Left lobe of liver (tissue), 2 donors: ENCODE measurements at regions not wholly inside any gene's neighbourhood (a gene's known extent, or its start where the extent isn't known, plus 50 kb on each side); places are given as distances from the start of the nearest gene placed in this dataset.
A peak's percentile ranks its signal among the peaks of the same experiment; 100 is the strongest.
"Not testable (repeated sequence)": the region's sequence is repeated elsewhere in the genome, so short reads cannot be mapped to it uniquely, and the experiment has no call there.

ENCODE experiments used
- ATAC-seq: fragments of 200-7000 bp; cut with Tn5 transposase; one replicate; pipeline ENCODE4 v1.9.1; 2020; ENCODE audit warnings: mild to moderate bottlenecking, moderate library complexity
- DNase-seq: peaks from one replicate; pipeline ENCODE4 v3.0.0-alpha.2; 2020; ENCODE audit warnings: low spot score
- donor health status: DM: no; HTN: no; CAD: no; lungs with moderate emphysema.
- donor health status: DM: no; HTN: yes; CAD: no.

DNA sequence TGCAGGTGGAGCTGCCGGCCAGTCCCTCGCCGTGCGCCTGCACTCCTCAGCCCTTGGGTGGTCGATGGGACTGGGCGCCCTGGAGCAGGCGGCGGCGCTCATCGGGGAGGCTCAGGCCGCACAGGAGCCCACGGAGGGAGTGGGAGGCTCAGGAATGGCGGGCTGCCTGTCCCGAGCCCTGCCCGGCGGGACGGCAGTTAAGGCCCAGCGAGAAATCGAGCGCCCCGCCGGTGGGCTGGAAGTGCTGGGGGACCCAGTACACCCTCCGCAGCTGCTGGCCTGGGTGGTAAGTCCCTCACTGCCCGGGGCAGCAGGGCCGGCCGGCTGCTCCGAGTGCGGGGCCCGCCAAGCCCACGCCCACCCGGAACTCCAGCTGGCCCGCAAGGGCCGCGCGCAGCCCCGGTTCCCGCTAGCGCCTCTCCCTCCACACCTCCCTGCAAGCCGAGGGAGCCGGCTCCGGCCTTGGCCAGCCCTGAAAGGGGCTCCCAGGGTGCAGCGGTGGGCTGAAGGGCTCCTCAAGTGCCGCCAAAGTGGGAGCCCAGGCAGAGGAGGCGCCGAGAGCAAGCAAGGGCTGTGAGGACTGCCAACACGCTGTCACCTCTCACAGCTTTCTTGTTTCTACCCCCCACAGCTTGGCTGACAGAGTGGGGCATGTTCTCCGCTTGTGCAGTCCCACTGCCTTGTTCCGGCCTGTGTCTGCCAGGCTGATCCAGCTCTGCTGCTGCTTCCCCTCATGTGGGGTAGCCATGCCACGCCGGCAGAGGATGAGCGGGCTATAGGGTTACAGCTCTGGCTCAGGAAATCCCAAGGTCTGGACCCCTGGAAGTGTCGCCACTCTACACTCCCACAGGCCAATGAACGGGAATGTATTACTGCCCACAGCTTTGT is 886.7 kb downstream of the FAT4 start:
- ATAC-seq = not testable (repeated sequence)

DNA sequence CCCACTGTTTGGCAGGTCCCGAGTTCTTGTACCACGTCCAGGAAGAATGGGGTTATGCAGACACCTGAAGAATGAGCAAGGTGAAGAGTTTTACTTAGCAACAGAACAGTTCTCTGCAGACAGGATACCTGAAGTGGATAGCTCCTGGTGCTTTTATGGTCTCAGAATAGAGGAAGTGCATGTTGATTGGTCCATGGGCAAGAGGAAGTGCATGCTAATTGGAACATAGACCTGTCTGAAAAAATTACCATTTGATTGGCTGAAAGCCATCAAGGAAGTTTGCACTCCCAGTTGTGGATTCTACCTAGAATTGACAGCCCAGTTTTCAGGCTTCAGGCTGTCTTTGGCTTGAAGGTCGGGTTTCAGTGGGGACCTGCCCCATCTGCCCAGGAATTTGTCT is 887.5 kb downstream of the FAT4 start:
- DNase-seq (no peak), ATAC-seq (no peak)

More for the DNA sequence above, 886.7 kb downstream of the FAT4 start:
- not testable (repeated sequence) for DNase-seq

DNA sequence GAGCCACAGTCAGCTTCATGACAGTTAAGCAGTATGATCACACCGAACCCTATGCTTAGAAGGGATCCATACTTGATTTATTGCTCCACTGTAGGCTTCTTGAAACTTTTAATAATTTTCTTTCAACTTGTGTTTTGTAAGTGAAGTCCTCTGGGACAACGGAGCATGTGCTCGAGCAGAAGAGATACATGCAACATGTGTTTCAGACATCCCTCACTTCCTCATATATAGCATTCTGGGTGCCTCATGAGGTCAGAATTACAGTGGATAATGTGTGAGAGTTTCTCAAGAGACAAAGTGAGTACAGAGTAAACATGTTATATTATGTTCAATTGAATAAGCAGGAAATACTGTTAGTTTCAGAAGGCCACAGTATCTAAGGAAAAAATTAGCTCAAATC is 893.2 kb downstream of the FAT4 start:
- DNase-seq = no peak
- ATAC-seq = no peak

DNA sequence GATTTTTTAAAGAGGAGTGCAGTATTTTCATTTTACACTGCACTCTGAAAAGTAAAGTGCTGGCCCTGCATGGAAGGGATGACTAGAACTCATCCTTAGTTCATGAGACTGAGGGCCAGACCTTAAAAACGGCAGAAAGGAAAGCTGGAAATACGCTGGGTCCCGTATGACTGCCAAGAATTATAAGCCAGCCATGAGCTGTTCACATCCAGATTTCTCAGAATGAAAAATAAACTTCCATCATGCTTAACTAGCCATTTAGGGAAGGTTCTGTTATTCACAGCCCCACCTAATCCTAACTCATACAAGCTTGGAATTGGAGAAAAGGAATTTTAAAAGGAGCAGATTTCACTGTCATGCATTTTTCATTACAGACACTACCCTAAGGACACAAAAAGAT is 894.4 kb downstream of the FAT4 start:
- DNase-seq = no peak
- ATAC-seq = no peak

DNA sequence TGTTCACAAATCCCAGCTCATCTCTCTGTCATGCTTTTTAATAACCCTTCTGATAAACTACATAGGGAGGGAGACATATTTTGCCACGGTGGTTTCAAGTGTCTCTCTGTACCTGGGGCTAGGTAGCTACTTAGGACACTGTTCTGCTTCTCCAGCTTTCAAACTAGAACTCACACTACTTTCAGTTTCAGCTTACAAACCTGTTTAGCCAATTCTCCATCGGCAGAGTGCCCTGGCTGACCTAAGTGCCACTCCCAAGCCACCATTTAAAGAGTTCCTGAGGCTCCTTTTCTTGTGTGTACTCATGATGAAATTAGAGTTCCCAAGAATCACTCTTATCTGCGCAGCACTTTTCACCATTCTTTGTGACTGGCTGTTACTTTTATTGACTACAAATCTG is 899.2 kb downstream of the FAT4 start:
- no peak for ATAC-seq
- no peak for DNase-seq

DNA sequence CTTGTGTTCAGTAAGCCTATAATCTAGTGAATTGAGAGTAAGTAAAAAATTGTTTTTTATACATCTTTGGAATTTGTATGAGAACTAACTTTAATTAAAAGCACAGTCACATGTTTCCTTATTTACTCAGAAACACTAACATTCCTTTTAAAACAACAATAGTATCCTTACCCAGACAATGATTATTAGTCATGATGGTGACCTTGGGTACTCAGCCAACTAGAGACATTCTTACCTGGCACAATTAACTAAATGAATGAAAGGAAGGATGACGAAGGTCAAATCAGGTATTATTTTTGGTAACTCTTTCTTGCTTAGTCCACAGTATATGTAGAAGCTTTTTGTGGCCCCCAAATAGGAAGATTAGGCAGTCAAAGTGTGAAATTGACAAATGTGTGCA is 901.0 kb downstream of the FAT4 start:
- ATAC-seq = no peak
- DNase-seq = no peak

DNA sequence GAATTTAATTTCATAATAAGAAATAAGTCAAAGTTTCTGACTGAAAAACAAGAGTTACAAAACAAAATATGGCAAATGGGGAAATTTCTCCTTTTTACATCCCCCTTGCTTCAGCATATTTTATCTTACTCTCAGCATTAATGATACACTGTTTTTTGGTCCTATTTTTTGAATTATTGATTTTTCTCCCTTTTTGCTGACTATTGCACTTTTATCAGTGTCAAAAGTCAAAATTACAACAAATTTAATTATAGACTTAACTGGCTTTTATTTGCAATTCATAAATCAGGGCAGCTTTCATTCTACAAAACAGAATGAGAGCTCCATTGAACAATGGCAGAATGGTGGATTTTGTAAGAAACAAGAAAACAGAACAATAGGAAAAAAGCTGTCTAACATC is 901.9 kb downstream of the FAT4 start:
- no peak for ATAC-seq
- DNase-seq = no peak

DNA sequence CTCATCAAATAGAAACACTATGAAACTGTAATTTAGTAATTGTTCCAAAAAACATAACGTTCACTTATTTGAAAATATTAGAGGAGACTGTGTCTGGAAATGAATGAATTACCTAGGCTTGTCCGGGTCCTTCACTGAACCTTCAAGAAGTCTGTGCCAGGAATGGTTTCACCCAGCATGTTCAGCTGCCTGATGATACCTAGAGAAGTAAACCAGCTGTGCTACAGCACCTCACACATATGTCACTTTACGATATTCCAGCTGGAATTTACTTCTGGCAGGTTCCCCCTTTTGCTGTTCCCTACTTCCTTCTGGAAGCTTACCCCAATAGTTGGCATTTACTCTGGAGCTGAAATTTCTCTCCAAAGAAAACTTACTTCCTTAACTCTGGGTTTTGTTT is 906.5 kb downstream of the FAT4 start:
- ATAC-seq = no peak
- no peak for DNase-seq

- DNase-seq (no peak), ATAC-seq (no peak)
Measured at GRCh38 chr4:126221717-126222340, 907.1 kb downstream of the FAT4 start.

DNA sequence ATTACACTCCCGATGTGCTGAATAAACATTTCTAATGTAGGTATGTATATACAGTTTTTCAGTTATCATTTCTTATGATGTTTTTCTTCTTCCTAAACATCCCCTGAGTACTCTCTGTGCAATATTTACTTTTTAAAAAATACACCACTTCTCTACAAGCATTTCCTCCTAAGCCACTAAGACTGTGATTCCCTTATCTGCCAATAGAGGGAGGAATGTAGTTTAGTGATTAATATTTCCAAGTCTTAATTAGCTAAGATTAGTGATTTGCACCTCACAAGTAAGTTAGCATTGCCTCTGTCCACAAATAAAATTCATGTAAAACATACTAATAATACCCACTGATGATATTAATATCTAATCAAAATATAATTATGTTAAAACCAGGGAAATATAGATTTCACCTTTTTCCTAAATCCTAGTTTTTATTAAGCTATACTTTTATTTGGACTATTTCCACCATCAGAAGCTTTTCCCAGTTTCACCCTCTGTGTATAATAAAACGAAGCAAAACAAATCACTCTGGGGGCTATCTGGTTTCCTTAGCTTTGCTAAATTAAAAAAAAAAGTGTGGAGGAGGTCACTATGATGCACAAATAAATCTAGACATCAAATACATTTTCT is 909.1 kb downstream of the FAT4 start:
- peak; percentile 59 for ATAC-seq
- no peak for DNase-seq

- no peak for DNase-seq
- ATAC-seq = no peak
Measured at GRCh38 chr4:126227428-126227827, 912.7 kb downstream of the FAT4 start.

DNA sequence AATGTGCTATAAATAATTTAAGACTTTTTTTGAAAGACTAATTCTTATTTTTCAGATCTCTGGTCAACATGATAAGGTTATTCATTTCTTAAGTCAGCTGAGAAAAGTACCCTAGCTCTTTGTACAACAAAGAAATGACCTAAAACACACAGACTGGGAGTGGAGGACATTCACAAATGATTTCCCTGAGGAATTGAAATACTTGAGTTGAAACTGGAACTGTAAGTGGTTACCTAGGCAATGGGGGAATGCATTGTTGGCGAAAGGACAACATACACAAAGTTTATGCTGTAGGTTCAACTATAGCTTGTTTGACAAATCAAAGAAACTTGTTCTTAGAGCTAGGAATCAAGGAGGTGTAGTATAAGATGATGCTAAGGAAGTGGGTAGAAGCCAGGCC is 915.5 kb downstream of the FAT4 start:
- DNase-seq (no peak), ATAC-seq (no peak)

- DNase-seq = no peak
- ATAC-seq = no peak
Measured at GRCh38 chr4:126233483-126233882, 918.7 kb downstream of the FAT4 start.

- ATAC-seq = no peak
- no peak for DNase-seq
Measured at GRCh38 chr4:126238013-126238412, 923.3 kb downstream of the FAT4 start.

- no peak for DNase-seq
- no peak for ATAC-seq
Measured at GRCh38 chr4:126241634-126242033, 926.9 kb downstream of the FAT4 start.

DNA sequence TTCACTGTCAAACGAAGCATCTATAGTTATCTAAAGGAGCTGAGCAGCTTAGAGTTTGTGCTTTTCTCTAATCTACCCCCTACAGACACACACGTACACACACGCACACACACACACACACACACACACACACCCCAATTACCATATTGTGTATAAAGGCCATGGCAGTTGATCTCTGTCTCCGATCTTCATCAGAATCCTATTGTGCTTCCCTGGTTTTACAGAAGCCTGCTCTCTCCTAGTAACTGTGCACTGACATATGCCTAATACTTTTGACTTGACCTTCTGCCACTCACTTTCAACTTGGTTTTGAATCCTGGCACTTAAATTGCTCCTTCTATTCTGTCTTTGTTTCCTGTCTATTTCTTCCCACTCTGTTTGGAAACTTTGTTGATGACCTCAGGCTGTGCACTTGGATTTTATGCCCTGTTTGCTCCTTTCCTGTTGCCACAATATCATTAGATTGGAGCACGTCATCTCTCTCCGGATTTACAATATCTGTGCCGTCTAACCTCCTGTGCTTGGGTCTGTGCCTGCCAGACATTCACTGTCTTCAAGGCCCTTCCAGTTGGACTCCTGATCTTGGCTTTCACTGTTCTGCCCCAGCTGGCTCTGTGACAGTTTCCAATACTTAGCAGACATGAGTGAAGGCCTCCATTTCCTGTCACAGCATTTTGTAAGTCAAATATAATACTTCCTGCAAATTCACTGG is 928.1 kb downstream of the FAT4 start:
- DNase-seq (no peak), ATAC-seq (no peak)

DNA sequence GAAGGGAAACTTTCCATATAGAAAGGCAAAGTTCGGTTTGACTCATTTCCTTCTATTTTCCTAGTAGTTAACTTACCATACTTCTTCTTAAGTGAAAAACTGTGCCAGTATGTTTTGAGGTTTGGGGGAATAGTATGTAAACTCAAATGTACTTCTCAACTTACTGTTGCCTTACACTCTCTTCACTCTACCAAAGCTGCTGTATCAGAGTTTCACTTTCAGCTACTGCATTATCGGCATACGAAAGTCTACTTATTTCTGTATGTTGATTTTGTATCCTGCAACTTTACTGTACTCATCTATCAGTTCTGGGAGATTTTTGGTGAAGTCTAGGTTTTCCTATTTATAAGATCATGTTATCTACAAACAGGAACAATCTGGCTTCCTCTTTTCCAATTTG is 932.7 kb downstream of the FAT4 start:
- DNase-seq = no peak
- no peak for ATAC-seq

DNA sequence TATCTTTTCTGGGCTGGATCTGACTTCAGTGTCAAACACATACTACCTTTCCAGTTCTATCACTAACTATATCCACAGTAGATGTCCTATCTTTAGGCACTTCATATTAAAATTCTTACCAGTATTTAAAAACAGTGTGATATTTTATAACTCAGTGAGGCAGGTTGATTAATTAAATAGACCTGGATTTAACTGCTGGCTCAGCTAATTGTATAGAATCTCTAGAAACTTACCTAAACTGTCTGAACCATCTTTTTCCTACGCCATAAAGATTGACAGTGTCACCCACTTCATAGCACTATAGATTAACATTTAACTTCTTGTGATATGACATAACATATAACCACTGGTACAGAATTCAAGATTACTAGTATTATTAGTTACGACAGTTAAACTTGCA is 935.3 kb downstream of the FAT4 start:
- no peak for ATAC-seq

DNA sequence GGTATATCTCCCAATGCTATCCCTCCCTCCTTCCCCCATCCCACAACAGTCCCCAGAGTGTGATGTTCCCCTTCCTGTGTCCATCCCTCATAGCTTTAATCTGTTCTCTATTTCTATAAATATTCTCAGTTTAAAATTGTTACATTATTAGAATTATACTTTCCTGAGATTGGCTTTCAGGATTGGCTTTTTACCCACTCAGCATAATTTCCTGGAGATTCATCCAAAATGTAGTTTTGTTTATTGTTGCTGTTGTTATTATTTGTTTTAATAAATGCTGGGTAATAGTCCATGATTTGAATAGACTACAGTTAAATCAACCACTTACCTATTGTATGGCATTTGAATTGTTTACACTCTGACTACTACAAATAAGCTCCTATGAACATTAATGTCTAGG is 936.4 kb downstream of the FAT4 start:
- ATAC-seq = no peak
- DNase-seq = no peak

More for the DNA sequence above, 935.3 kb downstream of the FAT4 start:
- no peak for DNase-seq

DNA sequence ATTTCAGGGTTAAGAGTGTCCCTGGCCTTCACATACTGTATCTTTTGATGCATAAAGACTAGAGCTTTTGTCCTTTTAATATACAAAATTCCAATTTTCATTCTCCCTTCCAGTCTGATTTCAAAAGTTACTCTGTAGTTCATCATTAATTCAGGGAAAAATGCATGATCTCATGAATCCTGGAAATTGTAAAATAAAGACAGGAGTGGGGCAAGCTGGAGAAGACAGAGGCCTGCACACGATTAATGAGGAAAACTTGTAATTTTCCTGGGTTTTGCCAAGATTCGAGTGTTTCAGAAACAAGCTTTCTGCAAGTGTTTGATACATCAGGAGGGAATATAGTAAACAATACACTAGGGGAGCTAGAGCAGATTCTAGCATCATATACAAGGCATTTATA is 947.9 kb downstream of the FAT4 start:
- ATAC-seq (no peak), DNase-seq (no peak)

GRCh38 chr4:126264839-126265238 is 950.1 kb downstream of the FAT4 start:
- ATAC-seq (no peak), DNase-seq (no peak)
